Thoracic aorta (tissue), 2 donors: ENCODE measurements at regions not wholly inside any gene's neighbourhood (a gene's known extent, or its start where the extent isn't known, plus 50 kb on each side); places are given as distances from the start of the nearest gene placed in this dataset.

Experiments used
- ATAC-seq: fragments of 150-250 bp; one replicate; pipeline ENCODE4 v1.8.0; 2017; ENCODE audit warnings: low read depth; ENCODE audit not compliant: insufficient number of reproducible peaks, low FRiP score
- DNase-seq: peaks from one replicate; pipeline ENCODE4 v3.0.0-alpha.2; 2020; ENCODE audit warnings: low spot score
- H3K27ac ChIP-seq, 2 donors: fragments of 200-600 bp; sonication (generic); 1 replicate in 1 of 2; 2 replicates in 1 of 2; pipeline ENCODE4 v1.5.1; 2016; ENCODE audit warnings: mild to moderate bottlenecking in 2 of 2, moderate library complexity in 2 of 2
- H3K27me3 ChIP-seq: fragments of 200-600 bp; sonication (generic); replicated peaks from 2 replicates; pipeline ENCODE4 v1.6.0; 2016; ENCODE audit warnings: mild to moderate bottlenecking; ENCODE audit not compliant: insufficient read depth
- H3K36me3 ChIP-seq: fragments of 200-600 bp; sonication (generic); one replicate; pipeline ENCODE4 v1.5.1; 2016
- H3K4me1 ChIP-seq, 2 donors: fragments of 200-600 bp; sonication (generic); 1 replicate in 1 of 2; 2 replicates in 1 of 2; pipeline versions ENCODE4 v1.5.1 to v1.6.0; 2016; ENCODE audit warnings: low read depth in 2 of 2, mild to moderate bottlenecking in 1 of 2; ENCODE audit not compliant: control insufficient read depth in 1 of 2
- H3K4me3 ChIP-seq: fragments of 200-600 bp; sonication (generic); 2 replicates; pipeline ENCODE4 v1.5.1; 2016; ENCODE audit warnings: mild to moderate bottlenecking
- H3K9me3 ChIP-seq: fragments of 200-600 bp; sonication (generic); 2 replicates; pipeline ENCODE4 v1.5.1; 2016
- CTCF ChIP-seq: fragments of 200-600 bp; sonication (generic); IDR thresholded peaks from one replicate; pipeline ENCODE4 v1.5.1; 2019; ENCODE audit warnings: antibody characterized with exemption

DNA sequence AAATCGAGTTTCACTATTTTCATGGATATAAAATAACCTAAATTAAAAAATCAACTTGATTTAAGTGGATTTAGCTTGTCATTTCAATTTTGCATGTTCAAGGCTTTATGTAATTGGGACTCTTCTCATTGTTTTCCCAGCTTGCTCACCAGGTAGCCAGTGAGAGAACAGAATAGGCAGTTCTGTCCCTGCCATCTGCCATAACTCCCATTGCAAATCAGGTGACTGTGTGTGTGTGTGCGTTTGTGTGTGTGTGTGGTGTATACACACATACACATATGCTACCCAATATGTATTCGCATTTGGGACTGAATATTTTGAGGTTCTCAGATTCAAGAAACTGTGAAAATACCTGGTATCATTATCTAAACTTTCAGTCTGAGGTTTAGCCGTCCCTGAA, 1069.8 kb downstream of the IGSF11 start:
- TF ChIP-seq CTCF: no peak
- Histone ChIP-seq H3K4me1 (no peaks in the 10 kb centered on the region), H3K27ac (no peak overlapping the region), H3K9me3 (no peaks in the 10 kb centered on the region), H3K4me3 (no peak overlapping the region), H3K27me3 (no peaks in the 10 kb centered on the region), H3K36me3 (no peaks in the 10 kb centered on the region)
- ATAC-seq: no peak
- DNase-seq: no peak

DNA sequence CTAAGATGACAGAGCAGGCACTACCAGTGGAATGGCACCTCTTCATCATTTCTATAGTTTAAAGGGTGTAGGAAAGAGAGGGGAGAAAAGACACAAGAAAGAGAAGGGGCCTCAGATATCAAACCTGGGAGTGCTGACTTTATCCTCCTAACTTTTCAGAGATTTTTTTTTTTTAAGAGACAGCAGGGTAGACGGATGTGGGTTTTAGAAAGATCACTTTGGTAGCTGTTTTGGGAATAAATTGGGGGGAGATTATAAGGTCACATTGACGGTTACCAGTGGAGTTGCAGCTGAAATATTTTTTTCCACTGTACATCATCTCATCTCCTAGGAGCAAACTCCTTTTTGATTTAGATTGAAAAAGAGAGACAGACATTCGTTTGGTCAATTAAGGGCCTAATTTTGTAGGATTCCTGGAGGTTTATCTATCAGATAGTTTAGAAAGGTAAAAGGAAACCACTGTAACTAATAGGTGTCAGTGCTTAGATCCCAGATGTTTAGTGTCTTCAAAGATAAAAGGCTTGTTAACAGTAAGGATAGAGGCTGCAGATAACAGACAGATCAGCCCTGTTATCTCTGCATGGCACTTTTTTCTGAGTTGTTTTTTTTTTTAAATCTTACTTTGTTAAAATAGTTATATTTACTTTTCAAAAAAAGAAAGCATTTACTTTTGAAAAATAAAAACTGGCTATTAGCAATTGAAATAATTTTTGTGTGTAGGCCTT, 1057.0 kb downstream of the IGSF11 start:
- no peak overlapping the region for H3K27ac ChIP-seq
- H3K9me3 ChIP-seq: no peaks in the 10 kb centered on the region
- DNase-seq (no peak), ATAC-seq (no peak)
- no peaks in the 10 kb centered on the region for H3K4me1 ChIP-seq
- H3K36me3 ChIP-seq: no peaks in the 10 kb centered on the region
- no peaks in the 10 kb centered on the region for H3K27me3 ChIP-seq
- H3K4me3 ChIP-seq: no peak overlapping the region
- TF ChIP-seq CTCF: no peak

- H3K4me1 ChIP-seq: no peaks in the 10 kb centered on the region
- H3K27ac ChIP-seq: no peak overlapping the region
- H3K4me3 ChIP-seq: no peak overlapping the region
- H3K27me3 ChIP-seq: no peaks in the 10 kb centered on the region
- no peak for DNase-seq
- no peak for TF ChIP-seq CTCF
- no peaks in the 10 kb centered on the region for H3K36me3 ChIP-seq
- no peak for ATAC-seq
- no peaks in the 10 kb centered on the region for H3K9me3 ChIP-seq
These were observed 1055.2 kb downstream of the IGSF11 start for GRCh38 chr3:117979466-117979865.

GRCh38 chr3:117987256-117987655, 1047.4 kb downstream of the IGSF11 start:
- TF ChIP-seq CTCF: no peak
- ATAC-seq: no peak
- H3K4me3 ChIP-seq: no peak overlapping the region

GRCh38 chr3:117989982-117990381, 1044.7 kb downstream of the IGSF11 start:
- no peaks in the 10 kb centered on the region for H3K4me1 ChIP-seq
- TF ChIP-seq CTCF: no peak
- no peak overlapping the region for H3K4me3 ChIP-seq
- H3K27ac ChIP-seq: no peak overlapping the region
- H3K27me3 ChIP-seq: no peaks in the 10 kb centered on the region
- DNase-seq (no peak), ATAC-seq (no peak)
- no peaks in the 10 kb centered on the region for H3K36me3 ChIP-seq
- H3K9me3 ChIP-seq: no peaks in the 10 kb centered on the region

More at GRCh38 chr3:117987256-117987655, 1047.4 kb downstream of the IGSF11 start:
- Histone ChIP-seq H3K36me3 (no peaks in the 10 kb centered on the region), H3K27ac (no peak overlapping the region), H3K9me3 (no peaks in the 10 kb centered on the region), H3K4me1 (no peaks in the 10 kb centered on the region), H3K27me3 (no peaks in the 10 kb centered on the region)
- no peak for DNase-seq
